Lower leg skin (tissue), 3 donors: ENCODE measurements at regions not wholly inside any gene's neighbourhood (a gene's known extent, or its start where the extent isn't known, plus 50 kb on each side); places are given as distances from the start of the nearest gene placed in this dataset.

Source experiments
- CTCF ChIP-seq, 3 donors: fragments of 450-650 bp; IDR thresholded peaks; one replicate each; pipeline ENCODE4 v1.5.1; 2016; ENCODE audit warnings: antibody characterized with exemption in 3 of 3, mild to moderate bottlenecking in 3 of 3, moderate library complexity in 2 of 3
- POLR2A ChIP-seq, 2 donors: fragments of 450-650 bp; IDR thresholded peaks; one replicate each; pipeline ENCODE4 v1.6.1; 2016 to 2017; ENCODE audit warnings: antibody characterized with exemption in 2 of 2, mild to moderate bottlenecking in 1 of 2, moderate library complexity in 1 of 2

- TF ChIP-seq CTCF (IDR thresholded peaks at IDR 0.05): no peak
- no peak for TF ChIP-seq POLR2A (IDR thresholded peaks at IDR 0.05)
Observed at GRCh38 chr13:107608736-107609135, 606.6 kb downstream of the LIG4 start.
